Fibroblast of the conjunctiva (primary cell): ENCODE measurements at regions not wholly inside any gene's neighbourhood (a gene's known extent, or its start where the extent isn't known, plus 50 kb on each side); places are given as distances from the start of the nearest gene placed in this dataset.
"Not testable (repeated sequence)": the region's sequence is repeated elsewhere in the genome, so short reads cannot be mapped to it uniquely, and the experiment has no call there.

Source experiments
- DNase-seq: peaks from one replicate; pipeline ENCODE4 v3.0.0-alpha.2; 2010; ENCODE audit warnings: low read depth

DNA sequence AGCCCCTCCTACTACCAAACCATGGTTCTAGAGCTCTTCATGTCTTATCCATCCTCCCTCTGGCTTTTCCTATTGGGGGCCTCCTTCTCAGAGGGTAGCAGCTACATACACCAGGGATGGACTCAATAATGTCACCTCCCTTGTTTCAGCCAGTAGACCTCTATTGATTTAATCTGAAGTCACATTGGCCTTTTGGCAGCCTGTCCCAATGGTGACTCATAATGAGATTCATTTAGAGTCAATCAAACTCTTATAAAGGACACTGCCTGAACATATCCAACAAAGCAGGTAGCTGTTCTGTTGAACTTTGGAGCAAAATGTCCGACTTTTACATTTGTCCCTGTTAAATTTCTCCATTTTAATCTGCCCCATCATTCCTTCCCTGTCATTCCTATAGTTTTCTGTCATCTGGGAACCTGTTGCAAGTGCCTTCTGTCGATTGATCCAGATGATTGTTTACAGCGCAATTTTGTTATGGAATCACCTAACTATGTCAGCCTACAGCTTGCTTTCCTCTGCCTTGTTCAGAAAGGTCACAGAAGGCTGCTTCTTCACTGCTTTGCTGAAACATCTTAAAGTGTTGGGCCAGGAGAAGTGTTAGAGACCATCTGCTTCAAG is 105.9 kb downstream of the ETS2 start:
- DNase-seq = no peak

DNA sequence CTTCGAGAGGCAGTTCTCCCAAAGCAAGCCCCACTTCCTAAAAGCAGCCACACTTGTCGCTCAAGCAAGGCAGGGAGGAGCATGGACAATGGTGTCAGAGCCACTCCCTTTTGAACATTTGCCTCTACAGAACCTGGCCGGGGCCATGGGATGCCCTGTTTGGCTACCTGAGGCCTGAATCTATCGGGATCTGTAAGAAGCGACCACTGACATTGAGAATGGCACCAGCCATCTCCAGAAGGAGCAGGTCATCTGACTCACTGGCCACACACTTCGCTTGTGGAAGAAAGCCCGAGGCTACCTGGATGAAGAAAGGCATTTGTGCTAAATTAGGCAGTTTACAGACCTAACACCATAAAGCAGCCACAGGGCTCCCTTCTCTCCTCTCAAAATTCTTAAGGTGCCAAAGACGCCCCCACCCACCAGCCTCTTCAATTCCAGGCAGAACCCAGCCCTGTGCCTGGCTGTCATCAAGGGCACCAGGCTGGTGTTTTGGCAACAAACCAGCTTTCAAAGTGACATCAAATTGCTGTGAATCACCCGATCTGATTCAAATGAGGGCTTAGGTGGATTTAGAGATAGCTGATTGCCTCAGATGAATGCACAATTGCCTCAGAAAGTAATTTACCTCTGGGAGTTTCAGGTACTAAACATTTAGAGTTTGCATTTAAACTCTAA is 104.8 kb downstream of the ETS2 start:
- no peak for DNase-seq

GRCh38 chr21:38909929-38910328 is 104.2 kb downstream of the ETS2 start:
- no peak for DNase-seq

- DNase-seq = no peak
Measured at GRCh38 chr21:38909109-38909508, 103.4 kb downstream of the ETS2 start.

- DNase-seq = no peak
Measured at GRCh38 chr21:38908537-38908936, 102.8 kb downstream of the ETS2 start.

DNA sequence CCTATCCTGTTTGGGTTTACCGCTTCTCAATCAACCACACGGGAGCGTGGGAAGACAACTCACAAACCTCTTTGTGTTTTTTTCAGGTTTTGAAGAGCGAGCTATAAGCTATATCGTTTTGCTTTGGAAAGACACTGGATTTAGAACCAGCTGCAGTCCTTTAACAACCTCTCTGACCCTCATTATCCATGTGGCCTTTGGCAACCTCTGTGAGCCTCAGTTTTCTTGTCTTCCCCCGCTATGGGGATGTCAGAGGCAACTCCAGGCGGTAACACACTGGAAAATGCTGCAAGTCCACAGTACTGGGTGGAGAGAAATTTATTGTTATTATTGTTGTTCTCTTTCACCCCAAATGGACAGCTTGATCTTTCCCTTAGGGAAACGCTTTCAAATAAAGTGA is 100.0 kb downstream of the ETS2 start:
- DNase-seq = no peak

GRCh38 chr21:38905328-38905727 is 99.6 kb downstream of the ETS2 start:
- no peak for DNase-seq

DNA sequence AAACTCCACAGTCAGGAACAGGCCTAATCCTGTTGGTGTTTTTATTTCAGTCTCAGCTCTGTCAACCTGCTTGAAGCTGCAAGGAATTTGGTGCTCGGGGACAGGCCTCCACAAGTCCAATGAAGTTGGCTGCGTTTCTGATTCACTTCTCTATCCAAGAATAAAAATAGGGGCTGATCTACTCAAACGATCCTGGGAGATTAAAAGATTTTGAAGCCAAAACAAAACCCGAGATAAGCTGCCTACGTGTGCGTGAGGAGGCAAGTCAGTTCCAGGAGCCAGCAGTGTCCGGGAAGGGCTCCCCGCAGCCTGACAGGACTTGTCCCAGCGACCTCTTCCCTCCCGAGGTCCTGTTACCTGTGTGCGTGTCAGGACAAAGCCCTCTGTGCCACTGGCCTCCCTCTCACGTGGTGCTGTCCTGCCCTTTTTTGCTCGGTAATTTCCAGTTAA is 98.0 kb downstream of the ETS2 start:
- no peak for DNase-seq

DNA sequence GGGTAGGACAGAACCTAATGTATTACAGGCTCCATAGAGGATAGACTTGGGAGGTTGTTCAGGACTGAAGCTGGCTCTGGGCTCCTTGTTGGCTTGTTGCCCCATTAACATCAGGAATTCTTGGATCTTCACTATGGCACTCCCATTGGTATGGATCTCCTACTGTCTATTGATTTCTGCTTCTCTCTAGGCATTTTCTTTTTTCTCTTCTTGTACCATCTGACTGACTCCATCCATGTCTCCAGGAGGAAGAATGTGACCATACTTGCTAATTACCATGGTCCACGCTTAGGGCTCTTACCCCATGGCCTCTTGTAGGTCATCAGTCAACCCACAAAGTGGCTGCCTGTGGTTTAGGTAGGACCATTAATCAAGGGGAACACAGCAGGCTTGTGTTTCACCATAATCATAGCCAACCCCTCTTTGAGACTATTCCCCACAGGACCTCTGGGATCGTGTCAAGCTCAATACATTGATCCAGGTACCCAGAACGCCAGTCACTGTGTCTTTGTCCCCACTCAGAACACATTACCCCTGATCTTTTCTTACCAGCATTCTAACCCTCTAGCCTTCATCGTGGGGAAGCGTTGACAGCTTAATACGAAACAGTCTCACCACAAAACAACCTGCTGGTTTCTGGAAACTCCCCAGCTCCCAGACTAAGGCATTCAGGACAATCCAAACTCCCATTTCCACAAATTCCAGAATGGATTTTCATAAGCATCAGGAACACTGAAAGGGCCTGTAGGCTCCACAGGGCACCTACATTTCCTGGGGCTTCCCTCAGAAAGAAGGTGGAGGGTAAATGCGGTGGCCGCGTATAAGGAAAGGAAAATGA is 97.1 kb downstream of the ETS2 start:
- no peak for DNase-seq

DNA sequence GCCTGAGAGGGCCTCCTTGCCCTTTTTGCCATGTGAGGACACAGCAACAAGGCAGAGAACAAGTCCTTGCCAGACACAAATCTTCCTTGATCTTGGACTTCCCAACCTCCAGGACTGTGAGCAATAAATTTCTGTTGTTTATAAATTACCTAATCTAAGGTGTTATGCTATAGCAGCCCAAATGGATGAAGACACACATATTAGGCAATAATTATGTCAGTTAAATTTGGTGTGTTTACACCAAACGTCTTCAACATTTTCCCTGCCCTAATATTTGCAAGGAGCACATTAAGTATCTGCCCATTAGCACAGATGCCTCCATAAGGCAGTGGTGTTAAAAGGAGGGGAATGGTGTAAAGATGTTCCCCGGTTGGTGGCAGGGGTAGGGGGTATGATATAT is 94.8 kb downstream of the ETS2 start:
- no peak for DNase-seq

DNA sequence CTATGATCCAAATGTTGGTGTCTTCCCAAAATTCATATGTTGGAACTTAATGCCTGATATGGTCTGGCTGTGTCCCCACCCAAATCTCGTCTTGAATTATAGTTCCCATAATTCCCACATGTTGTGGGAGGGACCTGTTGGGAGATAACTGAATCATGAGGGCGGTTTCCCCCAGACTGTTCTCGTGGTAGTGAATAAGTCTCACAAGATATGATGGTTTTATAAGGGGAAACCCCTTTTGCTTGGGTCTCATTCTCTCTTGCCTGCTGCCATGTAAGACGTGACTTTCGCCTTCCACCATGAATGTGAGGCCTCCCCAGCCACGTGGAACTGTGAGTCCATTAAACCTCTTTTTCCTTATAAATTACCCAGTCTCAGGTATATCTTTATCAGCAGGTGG is 94.3 kb downstream of the ETS2 start:
- DNase-seq = not testable (repeated sequence)

DNA sequence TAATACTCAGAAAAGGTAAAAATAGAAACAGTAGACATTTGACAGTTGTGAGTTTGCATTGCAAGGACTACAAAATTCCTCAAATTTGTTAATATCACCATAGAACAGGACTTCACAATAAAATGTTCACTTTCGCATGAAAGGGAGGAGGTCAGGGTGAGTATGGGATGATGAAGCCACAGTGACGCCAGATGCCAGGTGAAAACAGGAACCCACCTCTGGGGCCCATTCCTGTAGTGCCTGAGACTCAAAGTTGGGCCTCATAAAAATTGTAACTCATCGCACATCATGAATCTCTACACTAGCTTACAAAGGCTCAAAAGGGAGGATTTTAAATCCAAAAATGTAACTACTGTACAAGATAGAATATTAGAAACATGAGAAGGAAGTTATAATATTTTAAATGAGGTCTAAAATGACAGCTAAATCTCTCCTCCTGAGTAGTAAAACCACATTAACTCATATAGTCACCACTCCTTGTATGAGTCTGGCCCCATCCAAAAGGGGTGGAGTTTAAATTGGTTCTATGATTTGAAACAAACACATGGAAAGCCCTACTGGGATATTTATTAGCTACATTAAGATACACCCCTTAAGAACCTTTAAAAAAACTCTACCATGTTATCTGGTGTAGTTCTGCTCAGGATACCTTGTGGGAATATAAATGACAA is 93.7 kb downstream of the ETS2 start:
- DNase-seq = no peak

DNA sequence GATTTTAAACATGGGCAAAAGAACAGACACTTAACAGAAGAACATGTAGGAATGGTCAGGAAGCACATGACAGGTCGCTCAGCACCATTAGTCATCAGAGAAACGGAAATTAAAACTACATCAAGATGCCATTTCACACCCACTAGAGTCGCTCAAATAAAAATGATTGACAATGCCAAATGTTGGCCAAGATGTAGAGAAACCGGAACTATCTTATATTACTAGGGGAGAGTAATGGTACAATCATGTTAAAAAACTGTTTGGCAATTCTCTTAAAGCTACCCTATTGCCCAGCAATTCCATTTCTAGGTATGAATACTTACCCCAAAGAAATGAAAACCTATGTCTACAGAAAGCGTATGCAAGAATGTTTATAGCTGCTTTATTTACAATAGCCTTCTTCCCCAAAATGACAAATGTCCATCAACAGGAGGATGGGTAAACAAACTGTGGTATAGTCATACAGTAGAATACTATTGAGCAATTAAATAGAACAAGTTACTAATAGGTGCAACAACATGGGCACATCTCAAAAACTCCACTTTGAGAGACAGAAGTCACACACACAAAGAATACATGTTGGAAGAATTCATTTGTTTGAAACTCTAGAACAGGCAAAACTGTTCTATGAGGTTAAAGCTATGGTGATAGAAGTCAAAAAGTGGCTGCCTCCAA is 92.8 kb downstream of the ETS2 start:
- DNase-seq = no peak

DNA sequence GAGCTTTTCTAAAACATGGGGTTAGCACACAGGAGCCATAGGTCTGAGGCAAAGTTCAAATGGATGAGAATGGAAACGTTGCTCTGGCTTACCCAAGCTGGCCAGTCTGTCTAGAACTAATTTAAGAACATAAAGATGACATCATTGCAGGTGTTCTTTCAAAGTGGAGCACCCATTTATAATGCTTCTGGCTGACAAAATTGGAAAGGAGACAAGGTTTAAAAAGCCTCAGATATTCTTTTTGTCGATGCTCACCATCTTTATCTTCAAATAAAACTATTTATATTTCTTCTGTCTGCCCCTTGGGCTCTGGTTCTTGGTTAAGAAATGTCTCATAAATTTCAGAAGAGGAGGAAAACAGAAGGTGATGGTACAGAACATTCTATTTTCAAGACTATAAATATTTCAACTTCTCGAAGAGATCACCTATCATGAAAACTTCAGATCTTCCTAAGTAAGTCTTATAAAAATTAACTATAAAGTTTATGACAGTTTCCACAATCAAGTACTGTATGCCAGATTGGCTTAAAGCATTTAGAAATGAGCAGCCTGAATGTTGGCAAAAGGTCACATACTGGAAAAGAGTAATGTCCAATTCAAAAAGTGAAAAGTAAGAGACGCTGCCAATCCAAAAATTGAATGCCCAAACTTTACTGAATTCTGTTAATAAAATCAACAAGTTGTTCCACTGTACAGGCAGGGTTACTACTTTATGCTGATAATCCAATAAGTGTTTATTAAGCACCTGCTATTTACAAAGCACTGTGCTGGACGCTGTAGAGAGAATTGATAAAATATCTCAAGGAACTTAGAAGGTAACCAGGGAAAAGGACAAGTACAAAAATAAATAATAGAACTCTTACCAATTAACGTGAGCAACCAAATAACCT is 92.0 kb downstream of the ETS2 start:
- no peak for DNase-seq

- no peak for DNase-seq
Measured at GRCh38 chr21:38894899-38895298, 89.2 kb downstream of the ETS2 start.

GRCh38 chr21:38888991-38889561 is 83.3 kb downstream of the ETS2 start:
- peak; percentile 51 for DNase-seq

GRCh38 chr21:38887749-38888148 is 82.0 kb downstream of the ETS2 start:
- no peak for DNase-seq

GRCh38 chr21:38887062-38887686 is 81.4 kb downstream of the ETS2 start:
- no peak for DNase-seq

DNA sequence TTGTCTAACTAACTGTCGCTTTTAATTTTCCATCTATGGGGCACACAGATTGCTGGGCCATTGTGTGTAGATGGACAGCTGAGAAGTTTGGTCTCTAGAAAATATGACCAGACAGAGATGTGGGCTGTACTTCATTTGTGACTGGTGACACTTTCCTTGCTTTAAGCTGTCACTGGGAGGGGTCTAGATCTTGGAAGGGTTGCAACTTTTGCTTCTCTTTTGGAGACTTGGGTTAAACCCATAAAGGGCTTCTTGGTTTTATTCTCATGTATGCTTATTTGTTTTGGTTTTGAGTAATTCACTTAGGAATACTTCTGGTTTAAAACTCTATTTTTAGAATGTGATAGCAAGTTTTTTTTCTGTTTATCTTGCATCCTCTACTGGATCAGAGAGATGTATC is 80.2 kb downstream of the ETS2 start:
- no peak for DNase-seq

GRCh38 chr21:38884440-38884839 is 78.7 kb downstream of the ETS2 start:
- DNase-seq = no peak
